WI38 (cell line): ENCODE measurements at regions not wholly inside any gene's neighbourhood (a gene's known extent, or its start where the extent isn't known, plus 50 kb on each side); places are given as distances from the start of the nearest gene placed in this dataset.

Experiments used
- H3K4me3 ChIP-seq: 2 replicates; pipeline ENCODE4 v1.5.1; 2011; ENCODE audit warnings: low read depth, mild to moderate bottlenecking, control low read depth, low read length
- CTCF ChIP-seq: IDR thresholded peaks from 2 replicates; pipeline ENCODE4 v1.5.1; 2012; ENCODE audit warnings: low read depth, mild to moderate bottlenecking, control low read depth, low read length

- no peak for TF ChIP-seq CTCF
- H3K4me3 ChIP-seq: no peak overlapping the region
Measured at GRCh38 chr16:35565626-35566025, 2106.2 kb downstream of the TP53TG3F start.

- no peak for TF ChIP-seq CTCF
- H3K4me3 ChIP-seq: no peak overlapping the region
Measured at GRCh38 chr16:35569413-35569812, 2110.0 kb downstream of the TP53TG3F start.

GRCh38 chr16:35570946-35571345, 2111.5 kb downstream of the TP53TG3F start:
- H3K4me3 ChIP-seq: no peak overlapping the region
- no peak for TF ChIP-seq CTCF

GRCh38 chr16:35572186-35572585, 2112.8 kb downstream of the TP53TG3F start:
- TF ChIP-seq CTCF: no peak
- H3K4me3 ChIP-seq: no peak overlapping the region

- H3K4me3 ChIP-seq: no peak overlapping the region
- no peak for TF ChIP-seq CTCF
Measured at GRCh38 chr16:35573407-35573806, 2114.0 kb downstream of the TP53TG3F start.

GRCh38 chr16:35574011-35574410, 2114.6 kb downstream of the TP53TG3F start:
- TF ChIP-seq CTCF: no peak
- H3K4me3 ChIP-seq: no peak overlapping the region

- no peak for TF ChIP-seq CTCF
- no peak overlapping the region for H3K4me3 ChIP-seq
Measured at GRCh38 chr16:35574454-35575431, 2115.3 kb downstream of the TP53TG3F start.
